HG02938 (cell line): ENCODE measurements at regions not wholly inside any gene's neighbourhood (a gene's known extent, or its start where the extent isn't known, plus 50 kb on each side); places are given as distances from the start of the nearest gene placed in this dataset.
"Not testable (repeated sequence)": the region's sequence is repeated elsewhere in the genome, so short reads cannot be mapped to it uniquely, and the experiment has no call there.

Source experiments
- ATAC-seq: cut with Tn5 transposase; IDR thresholded peaks from one replicate; pipeline ENCODE4 v1.9.1; 2021; ENCODE audit warnings: mild to moderate bottlenecking, moderate library complexity; ENCODE audit not compliant: unreplicated experiment

DNA sequence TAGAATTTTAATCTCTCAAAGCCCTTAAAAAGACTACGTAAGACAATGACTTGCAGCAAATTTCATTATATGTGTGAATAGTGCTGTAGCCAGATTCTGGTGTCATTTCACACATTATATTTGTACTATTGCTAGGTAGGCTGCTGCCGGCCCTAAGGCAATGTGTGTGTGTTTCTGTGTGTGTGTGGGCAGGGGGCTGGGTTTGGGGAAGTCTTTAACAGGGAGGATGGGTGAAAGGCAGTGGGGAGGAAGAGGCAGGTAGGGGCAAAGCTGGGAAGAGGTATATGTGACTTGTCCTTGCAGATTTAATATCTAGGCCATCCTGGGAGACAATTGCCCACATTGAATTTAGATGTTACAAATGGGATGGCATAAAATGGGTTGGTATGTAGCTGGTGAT lies 130.8 kb downstream of the MACIR start:
- ATAC-seq = no peak

- ATAC-seq = no peak
Observed at GRCh38 chr5:103385722-103386121, 127.2 kb downstream of the MACIR start.

DNA sequence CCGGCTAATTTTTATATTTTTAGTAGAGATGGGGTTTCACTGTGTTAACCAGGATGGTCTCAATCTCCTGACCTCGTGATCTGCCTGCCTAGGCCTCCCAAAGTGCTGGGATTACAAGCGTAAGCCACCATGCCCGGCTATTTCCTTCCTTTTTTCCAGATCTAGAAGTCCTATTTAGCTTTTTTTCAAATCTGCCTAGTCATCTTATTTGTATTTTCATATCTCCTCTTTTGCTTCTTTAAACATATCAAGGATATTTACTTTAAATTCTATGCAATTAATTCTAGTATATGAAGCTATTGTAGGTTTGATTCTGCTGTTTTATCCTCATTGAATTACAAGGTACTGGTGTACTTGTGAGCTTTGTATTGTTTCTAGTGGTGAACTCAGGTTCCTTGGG lies 119.1 kb downstream of the MACIR start:
- ATAC-seq = not testable (repeated sequence)

GRCh38 chr5:103375863-103376591 lies 117.5 kb downstream of the MACIR start:
- no peak for ATAC-seq

- no peak for ATAC-seq
Observed at GRCh38 chr5:103375350-103375749, 116.8 kb downstream of the MACIR start.

DNA sequence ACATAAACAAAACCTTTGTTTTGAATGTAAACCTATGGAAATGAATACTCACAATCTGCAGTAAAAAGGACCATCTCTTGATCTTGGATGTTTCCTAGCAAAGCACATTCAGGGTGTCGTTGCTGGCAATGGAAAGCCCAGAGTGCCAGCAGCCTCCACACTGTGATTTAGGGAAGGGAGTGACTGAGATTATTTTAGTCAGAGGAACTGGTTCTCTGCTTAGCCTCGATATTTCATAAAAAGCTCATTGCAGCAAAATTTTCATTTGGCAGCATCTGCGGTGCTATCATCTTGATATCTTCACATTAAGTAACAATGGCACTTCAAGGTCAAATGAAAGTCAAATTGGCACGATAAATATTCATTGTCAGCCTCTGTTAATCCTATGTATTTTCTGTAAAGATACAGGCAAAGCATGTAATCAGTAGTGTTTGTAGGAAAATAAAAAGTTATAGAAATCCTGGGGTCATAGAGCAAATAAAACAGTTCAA lies 116.0 kb downstream of the MACIR start:
- ATAC-seq = no peak

- no peak for ATAC-seq
Observed at GRCh38 chr5:103373597-103374472, 115.3 kb downstream of the MACIR start.

- ATAC-seq = no peak
Observed at GRCh38 chr5:103371046-103371607, 112.6 kb downstream of the MACIR start.

DNA sequence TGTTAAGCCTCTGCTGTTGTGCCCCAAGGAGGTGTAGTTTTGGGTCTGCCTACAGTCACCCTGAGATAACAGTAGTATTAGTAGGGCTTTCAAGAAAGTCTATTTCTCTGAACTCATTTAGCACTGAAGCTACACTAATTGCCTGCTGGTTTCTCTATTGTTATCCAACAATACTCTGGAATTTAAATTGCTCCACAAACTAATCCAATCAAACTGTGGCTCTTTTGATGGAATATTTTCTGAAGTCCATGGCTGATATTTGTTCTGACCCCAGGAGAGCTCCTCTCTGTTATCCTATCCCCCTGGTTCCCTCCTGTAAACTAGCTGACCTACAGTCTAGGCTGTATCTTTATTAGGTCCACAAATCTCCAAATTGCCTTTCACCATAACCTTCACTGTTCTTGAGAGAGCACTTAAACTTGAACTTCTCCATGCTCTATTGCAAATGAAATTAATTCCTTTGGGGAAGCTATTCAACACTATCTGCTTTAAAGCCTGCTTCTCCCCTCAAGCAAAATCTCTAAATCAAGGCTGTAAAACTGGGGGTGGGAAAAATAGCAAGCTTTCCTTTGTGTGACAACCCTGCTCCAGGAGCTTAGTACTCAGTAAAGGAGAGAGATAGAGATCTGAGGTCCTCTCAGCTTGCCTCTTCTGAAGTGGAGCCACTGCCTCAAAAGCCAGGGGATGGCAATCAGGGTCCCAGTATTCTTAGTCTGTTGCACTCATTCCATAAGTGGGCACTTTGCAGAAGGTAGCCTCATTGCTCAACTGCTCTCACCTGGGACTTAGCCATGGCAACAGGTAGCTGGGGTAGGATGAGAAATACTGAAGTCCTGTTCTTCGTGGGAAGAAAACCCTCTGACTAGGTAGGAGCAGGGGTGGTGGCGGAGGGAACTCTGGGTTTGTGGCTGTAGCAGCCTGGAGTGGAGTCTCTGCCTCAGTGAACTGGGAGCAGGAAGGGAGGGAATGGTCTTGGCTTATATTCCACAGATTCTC lies 110.9 kb downstream of the MACIR start:
- ATAC-seq = no peak

- ATAC-seq = no peak
Observed at GRCh38 chr5:103367702-103368101, 109.1 kb downstream of the MACIR start.

GRCh38 chr5:103366918-103367549 lies 108.5 kb downstream of the MACIR start:
- ATAC-seq = no peak

GRCh38 chr5:103364074-103364473 lies 105.5 kb downstream of the MACIR start:
- ATAC-seq = no peak

DNA sequence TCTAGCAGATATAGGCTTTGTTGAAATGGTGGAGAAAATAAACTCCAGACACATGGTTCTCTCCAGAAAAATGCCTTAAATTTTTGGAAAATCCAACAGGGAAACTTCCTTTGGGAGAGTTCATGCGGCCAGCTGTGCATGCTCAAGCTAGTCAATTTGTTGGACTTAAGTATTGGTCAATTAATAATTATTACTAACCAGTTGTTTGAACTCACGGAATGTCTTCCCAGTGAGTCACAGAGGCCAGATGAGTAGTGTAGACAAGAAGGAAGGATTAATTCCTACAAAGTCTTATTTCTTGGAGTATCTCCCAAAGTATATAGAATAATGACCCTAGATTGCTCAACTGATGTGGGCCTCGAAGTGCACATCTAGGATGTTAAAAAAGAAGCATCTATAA lies 103.6 kb downstream of the MACIR start:
- no peak for ATAC-seq

GRCh38 chr5:103360475-103360874 lies 101.9 kb downstream of the MACIR start:
- no peak for ATAC-seq

GRCh38 chr5:103358305-103358995 lies 99.9 kb downstream of the MACIR start:
- no peak for ATAC-seq

DNA sequence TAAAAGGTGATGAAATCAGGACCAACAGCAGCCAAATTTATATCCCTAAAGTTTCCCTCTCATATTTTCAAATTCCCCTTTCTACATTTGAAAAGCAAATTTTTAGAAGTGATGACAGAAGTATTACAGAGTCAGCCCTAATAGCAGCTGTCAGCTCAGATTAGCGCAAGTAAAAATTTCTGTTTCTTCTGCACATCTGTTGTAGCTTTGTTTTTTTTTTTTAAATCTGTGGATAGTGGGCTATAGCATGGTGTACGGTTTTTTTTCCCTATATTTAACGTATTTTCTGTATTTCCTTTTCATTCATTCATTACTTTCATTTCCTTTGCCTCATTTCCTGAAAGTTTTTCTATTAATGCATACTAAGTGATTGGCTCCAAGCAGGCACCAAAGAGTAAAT lies 99.1 kb downstream of the MACIR start:
- no peak for ATAC-seq

DNA sequence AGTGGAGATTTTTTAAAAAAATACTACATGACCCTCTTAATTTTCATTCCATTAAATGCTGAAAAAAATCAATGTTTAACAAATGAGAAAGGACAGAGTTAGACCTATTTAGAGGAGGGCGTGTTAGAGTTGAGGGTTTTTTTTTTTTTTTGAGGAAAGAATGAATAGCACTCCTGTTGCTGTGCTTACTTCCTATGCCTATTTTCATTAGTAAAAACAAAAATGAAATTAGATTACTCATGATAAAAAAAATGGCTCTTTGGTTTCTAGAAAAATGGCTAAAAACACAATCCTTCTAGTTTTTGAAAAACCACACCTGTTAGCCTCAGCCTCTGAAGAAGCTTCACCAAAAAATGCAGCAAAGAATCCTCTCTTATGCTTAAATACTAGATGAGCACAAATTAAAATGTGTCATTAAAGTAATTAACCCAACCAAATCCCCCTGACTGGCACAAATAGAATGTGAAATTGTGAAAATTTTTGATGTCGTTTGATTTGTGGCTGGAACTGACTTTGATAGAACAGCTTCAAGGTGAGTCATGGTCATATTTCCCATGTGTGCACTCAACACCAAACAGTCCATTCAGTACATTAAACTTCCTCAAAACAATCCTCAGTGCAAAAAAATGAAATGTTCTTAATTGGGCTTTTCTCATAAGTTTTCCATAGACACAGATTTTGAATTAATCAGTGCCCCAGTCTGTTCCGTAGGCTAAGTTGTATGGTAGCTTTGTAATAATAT lies 98.0 kb downstream of the MACIR start:
- no peak for ATAC-seq

GRCh38 chr5:103355579-103355978 lies 97.0 kb downstream of the MACIR start:
- ATAC-seq = no peak

- ATAC-seq = no peak
Observed at GRCh38 chr5:103354446-103354845, 95.9 kb downstream of the MACIR start.
